GM12891 (cell line): ENCODE measurements at regions not wholly inside any gene's neighbourhood (a gene's known extent, or its start where the extent isn't known, plus 50 kb on each side); places are given as distances from the start of the nearest gene placed in this dataset.
"Not testable (repeated sequence)": the region's sequence is repeated elsewhere in the genome, so short reads cannot be mapped to it uniquely, and the experiment has no call there.

Experiments
- POLR2A ChIP-seq: IDR thresholded peaks from 2 replicates; pipeline ENCODE4 v1.6.1; 2011; ENCODE audit warnings: low read depth, low read length, control low read depth
- POLR2AphosphoS5 ChIP-seq: IDR thresholded peaks from 2 replicates; pipeline ENCODE4 v1.6.1; 2011; ENCODE audit warnings: low read depth, low read length, control low read depth
- SPI1 ChIP-seq: IDR thresholded peaks from 2 replicates; pipeline ENCODE4 v1.6.1; 2011; ENCODE audit warnings: low read depth, low read length, control low read depth
- TAF1 ChIP-seq: IDR thresholded peaks from 2 replicates; pipeline ENCODE4 v1.6.1; 2011; ENCODE audit warnings: low read depth, low read length, control low read depth

- TF ChIP-seq SPI1, POLR2A, TAF1, POLR2AphosphoS5: not testable (repeated sequence)
Observed at GRCh38 chr4:26244138-26244537, 76.7 kb upstream of the RBPJ start.
